ENCODE measurements at regions not wholly inside any gene's neighbourhood (a gene's known extent, or its start where the extent isn't known, plus 50 kb on each side); places are given as distances from the start of the nearest gene placed in this dataset.
"Not testable (repeated sequence)": the region's sequence is repeated elsewhere in the genome, so short reads cannot be mapped to it uniquely, and the experiment has no call there.

DNA sequence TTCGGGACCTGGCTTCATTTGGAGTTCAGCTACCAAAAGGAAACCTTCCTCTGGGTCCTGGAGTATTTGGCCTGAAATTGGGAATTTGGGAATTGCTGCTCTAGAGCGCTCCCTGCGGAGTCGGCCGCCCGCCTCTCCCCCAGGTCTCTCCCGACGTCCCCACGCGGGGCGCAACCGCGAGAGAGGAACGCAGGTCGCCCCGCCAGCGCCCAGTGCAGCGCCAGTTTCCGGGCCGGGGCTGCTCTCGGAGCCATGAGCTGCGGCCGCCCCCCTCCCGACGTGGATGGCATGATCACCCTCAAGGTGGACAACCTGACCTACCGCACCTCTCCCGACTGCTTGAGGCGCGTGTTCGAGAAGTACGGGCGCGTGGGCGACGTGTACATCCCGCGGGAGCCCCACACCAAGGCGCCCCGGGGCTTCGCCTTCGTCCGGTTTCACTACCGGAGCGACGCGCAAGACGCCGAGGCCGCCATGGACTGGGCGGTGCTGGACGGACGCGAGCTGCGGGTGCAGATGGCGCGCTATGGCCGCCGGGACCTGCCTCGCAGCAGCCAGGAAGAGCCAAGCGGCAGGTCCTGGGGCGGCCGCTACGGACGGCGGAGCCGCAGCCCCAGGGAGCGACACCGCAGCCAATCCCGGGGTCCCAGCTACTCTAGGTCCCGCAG is 529.2 kb downstream of the TNS3 start:
- TF ChIP-seq SPI1 (IDR thresholded peaks at IDR 0.05; ENCODE audit: low read depth, low read length); POLR2A (IDR thresholded peaks at IDR 0.05; ENCODE audit: low read depth, low read length); POU2F2 (IDR thresholded peaks at IDR 0.05; ENCODE audit: low read depth, low read length); POLR2AphosphoS5 (IDR thresholded peaks at IDR 0.05; ENCODE audit: low read depth, low read length); TAF1 (IDR thresholded peaks at IDR 0.05; ENCODE audit: low read depth, low read length); PAX5 (IDR thresholded peaks at IDR 0.05; ENCODE audit: insufficient read depth, low read length, severe bottlenecking): not testable (repeated sequence)
